ENCODE measurements at regions not wholly inside any gene's neighbourhood (a gene's known extent, or its start where the extent isn't known, plus 50 kb on each side); places are given as distances from the start of the nearest gene placed in this dataset.

DNA sequence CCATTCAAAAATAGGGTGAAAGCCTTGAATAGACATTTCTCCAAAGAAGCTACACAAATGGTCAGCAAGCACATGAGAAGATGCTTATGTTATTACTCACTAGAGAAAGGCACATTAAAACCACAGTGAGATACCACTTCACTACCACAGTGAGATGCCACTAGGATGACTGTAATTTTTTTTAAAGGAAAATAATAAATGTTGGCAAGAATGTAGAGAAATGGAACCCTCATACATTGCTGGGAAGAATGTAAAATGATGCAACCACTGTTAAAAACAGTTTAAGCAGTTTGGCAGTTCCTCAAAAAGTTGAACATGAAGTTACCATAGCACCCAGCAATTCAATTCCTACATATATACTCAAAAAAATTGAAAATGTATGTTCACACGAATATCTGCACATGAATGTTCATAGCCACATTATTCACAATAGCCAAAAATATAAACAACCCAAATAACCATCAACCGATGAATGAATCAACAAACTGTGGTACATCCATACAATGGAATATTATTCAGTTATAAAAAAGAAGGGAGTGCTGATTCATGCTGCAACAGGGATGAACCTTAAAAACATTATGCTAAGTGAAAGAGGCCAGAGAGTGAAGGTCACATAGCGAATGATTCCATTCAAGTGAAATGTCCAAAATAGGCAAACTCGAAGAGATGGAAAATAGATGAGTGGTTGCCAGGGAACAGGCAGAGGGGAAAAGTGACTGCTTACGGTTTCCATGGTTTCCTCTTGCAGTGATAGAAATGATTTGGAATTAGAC lies 156.2 kb upstream of the NDUFV2 start:
- TF ChIP-seq, protein P1, sequence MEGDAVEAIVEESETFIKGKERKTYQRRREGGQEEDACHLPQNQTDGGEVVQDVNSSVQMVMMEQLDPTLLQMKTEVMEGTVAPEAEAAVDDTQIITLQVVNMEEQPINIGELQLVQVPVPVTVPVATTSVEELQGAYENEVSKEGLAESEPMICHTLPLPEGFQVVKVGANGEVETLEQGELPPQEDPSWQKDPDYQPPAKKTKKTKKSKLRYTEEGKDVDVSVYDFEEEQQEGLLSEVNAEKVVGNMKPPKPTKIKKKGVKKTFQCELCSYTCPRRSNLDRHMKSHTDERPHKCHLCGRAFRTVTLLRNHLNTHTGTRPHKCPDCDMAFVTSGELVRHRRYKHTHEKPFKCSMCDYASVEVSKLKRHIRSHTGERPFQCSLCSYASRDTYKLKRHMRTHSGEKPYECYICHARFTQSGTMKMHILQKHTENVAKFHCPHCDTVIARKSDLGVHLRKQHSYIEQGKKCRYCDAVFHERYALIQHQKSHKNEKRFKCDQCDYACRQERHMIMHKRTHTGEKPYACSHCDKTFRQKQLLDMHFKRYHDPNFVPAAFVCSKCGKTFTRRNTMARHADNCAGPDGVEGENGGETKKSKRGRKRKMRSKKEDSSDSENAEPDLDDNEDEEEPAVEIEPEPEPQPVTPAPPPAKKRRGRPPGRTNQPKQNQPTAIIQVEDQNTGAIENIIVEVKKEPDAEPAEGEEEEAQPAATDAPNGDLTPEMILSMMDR (IDR thresholded peaks at IDR 0.05): no peak
- TF ChIP-seq POLR2A (IDR thresholded peaks at IDR 0.05): no peak

Data from testis (tissue), 2 donors.